ENCODE measurements at regions not wholly inside any gene's neighbourhood (a gene's known extent, or its start where the extent isn't known, plus 50 kb on each side); places are given as distances from the start of the nearest gene placed in this dataset.

DNA sequence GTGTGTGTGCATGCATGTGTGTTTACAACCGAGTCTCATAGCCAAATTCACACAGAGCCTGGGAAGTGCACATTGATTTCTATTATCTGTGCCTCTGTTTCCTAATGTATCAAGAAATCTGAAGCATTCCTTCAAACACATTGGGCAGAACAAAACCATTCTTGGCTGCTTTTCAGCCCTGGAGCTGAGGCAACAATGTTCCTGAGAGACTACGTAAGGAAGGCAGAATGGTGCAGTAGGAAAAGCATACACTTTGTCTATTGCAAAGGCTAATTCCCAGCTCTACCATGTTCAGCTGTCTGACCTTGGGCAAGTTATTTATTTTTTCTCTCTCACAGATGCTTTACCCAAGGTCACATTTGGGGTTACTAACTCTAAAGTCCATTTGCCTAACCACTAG is 575.5 kb downstream of the SOX6 start:
- DNase-seq, result no peak

DNA sequence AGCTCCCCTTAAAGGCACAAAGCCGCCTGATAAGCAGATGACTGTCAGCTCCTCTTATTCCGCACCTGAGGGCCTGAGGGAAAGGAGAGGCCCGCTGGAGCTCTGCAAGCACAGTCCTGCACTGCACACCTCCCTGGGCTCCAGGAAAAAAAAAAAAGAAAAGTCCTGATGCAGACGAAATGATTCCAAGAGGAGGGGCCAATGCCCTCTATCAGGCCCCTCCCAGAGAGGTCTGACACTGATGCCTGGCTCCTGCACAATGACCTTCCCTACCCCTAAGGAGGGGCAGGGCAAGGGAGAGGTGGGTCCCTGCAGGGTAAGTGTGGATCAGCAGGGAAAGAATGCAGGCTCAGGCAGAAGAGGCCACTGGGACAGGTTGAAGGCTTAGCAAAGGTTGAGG is 572.7 kb downstream of the SOX6 start:
- DNase-seq, result no peak

DNA sequence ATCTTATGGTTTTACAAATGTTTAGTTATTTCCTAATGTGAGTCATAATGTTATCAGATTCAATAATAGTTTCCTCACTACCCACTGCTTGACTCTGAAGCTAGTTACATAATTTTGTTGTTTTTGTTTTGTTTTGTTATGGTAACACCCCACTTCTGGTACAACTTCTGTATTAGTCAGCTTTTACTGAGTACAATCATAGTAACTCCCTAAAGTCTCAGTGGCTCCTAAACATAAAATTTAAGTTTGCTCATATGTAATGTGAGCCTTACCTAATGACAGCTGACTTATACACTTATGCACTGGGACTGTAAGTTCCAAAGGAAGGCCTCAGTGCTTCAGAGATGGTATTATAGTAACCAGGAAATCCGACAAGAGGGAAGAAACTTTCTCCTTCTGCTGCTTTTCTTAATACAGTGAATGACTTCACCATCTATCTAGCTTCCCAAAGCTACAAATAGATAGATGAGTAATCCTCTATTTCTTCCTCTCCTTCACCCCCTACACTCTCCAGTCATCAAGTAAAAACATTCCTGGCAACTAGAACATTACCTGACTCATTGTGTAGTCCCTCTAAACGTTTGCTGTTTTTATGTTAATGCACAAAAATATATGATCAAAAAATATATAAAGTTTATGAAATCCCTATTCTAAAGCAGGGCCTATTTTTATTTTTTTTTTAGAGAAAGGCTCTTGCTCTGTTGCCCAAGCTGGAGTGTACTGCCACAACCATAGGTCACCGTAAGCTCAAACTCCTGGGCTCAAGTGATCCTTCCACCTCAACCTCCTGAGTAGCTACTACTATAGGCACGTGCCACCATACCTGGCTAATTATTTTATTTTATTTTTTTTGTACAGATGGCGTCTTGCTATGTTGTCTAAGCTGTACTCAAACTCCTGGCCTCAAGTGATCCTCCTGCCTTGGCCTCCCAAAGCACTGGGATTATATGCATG is 563.0 kb downstream of the SOX6 start:
- no peak for DNase-seq

GRCh38 chr11:15794361-15795150 is 561.8 kb downstream of the SOX6 start:
- DNase-seq, result no peak

DNA sequence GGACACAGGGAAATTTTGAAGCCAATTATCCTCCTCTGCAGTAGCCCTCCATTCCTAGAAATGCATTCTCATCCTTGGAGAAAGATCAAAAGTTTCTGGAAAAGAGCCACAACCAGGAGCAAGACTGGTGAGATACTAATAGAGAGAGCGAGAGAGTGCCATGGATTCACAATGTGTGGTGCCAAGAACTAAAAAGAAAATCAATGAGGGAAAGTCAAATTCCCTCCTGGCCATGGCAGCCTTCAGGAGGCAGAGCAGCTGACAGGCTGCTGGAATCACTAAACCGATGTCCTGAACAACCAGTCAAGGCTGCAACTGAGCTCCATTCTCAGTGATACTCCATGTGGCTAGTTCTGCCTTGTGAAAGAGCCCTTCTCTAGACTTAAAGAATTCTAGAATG is 561.0 kb downstream of the SOX6 start:
- DNase-seq, result no peak

GRCh38 chr11:15800111-15800800 is 556.1 kb downstream of the SOX6 start:
- no peak for DNase-seq

- DNase-seq, result no peak
Observed at GRCh38 chr11:15801126-15801525, 555.2 kb downstream of the SOX6 start.

GRCh38 chr11:15801616-15802015 is 554.7 kb downstream of the SOX6 start:
- DNase-seq, result no peak

DNA sequence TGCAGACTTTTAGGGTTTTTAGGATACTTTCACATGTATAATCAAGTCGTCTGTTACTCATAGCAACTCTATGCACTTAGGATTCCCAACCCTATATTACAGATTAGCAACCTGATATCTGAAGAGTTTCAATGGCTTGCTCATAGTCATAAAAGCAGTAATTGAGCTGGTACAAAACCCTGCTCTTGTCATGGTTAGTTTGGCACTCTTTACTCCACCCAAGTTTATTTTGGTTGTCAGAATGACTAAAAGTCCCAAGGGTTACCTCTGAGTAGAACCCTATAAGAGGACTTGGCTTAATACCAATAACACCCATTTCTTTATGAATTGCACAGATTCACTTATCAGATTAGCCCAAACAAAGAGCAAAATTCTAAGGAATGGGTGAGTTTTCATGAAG is 550.6 kb downstream of the SOX6 start:
- DNase-seq, result no peak

DNA sequence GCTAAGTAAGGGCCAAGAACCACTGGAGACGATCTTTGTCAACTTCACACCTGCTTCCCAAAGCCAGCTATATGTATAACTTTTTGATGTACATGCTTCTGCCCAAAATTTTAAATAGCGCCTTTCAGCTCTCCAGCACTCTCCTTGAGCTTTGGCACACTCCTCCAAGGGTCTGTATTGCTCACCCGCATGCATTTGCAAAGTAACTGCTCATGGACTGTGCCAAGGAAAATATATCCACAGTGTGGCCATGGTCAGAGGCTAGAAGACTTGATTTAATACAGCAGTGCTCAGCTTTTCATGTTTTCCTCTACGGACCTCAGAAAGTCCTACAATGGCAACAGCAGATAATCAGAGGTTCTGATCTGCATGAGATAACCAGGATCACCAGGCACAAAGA is 550.1 kb downstream of the SOX6 start:
- no peak for DNase-seq

GRCh38 chr11:15807827-15808226 is 548.5 kb downstream of the SOX6 start:
- DNase-seq, result no peak

DNA sequence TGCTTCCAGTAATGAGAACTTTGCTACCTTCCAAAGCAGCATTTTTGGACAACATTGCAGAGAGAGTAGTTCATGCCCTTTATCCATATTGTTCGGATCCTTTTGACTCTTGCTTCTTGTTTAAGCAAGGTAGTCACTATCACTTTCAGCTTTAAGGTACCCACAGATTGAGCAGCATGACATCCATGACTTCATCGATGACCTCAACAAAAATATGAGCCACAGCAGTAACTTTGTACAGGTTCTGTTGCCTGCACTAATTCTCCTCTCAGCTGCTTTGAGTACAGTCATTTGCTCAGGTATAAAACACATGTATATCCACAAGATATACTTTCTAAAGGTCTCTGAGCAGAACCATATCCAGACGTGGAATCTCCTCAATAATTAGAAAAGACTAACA is 546.3 kb downstream of the SOX6 start:
- no peak for DNase-seq

- DNase-seq, result no peak
Observed at GRCh38 chr11:15810525-15810924, 545.8 kb downstream of the SOX6 start.

DNA sequence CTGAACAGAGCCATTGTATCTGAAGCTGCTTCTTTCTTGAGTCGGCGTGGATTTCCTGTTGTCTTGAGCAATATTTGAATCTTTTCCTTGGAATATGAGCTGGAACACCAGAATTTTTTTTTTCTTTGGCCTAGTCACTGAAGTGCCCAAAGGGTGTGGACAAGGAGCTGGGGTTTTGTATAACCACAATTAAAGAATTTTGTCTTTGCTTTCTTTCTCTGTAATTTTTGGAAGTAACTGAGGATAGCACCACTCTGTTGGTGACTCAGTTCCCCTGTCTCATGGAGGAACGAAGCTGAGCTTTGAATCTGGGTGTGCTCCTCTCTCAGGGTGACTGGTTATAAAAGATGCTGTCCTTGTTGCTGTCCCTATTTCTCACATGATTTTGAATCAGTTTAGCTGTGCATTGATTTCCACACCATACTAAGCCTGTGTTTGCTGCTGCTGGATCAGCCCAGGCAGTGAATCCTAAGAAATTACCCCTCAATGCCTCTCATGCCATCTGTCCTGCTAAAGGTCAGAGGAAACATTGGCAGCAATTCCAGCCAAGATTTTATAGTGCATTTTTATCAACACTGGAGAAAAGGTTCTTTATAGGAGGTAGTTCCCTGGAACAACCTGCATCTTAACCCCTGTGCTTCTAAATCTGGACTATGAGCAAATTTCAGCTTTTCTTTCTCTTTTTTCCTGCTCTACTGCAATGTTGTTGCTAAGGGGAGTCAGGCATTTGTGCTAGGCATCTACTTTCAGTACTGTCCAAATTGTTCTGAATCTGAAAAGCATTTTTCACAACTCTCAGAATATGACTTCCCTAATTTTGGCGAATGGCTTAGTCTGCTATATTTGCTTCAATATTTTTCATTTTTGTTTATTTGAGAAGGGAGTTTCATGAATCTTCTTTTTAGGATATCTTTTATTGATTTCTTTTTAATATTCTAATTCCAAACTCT is 540.8 kb downstream of the SOX6 start:
- no peak for DNase-seq

DNA sequence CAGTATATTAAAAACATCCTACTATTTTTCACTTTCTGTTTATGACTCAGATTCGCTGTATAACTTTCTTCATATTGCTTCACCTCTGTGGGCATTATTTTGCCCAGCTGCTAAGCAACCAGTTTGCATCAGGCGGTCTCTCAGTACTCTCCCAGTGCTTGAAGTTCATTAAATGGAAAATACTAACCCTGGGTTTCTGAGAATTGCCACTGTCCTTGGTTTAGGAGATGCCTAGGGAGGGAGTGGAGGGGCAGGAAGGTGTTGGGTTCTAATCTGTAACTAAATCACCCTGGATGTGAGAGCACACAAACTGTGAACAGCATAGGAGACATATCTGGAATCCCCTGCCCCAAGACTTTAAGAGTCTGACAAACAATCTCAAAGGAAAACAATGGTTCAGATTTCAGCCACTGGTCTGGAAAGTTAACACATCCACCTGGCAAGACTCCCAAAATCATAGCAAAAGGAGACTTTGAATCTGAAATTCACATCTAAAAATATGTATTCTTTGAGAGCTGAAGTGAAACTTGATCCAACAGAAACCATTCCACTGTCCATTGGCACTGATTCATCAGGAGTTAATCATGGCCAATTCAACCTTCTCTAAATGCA is 540.0 kb downstream of the SOX6 start:
- DNase-seq, result no peak

GRCh38 chr11:15817001-15817400 is 539.3 kb downstream of the SOX6 start:
- no peak for DNase-seq

DNA sequence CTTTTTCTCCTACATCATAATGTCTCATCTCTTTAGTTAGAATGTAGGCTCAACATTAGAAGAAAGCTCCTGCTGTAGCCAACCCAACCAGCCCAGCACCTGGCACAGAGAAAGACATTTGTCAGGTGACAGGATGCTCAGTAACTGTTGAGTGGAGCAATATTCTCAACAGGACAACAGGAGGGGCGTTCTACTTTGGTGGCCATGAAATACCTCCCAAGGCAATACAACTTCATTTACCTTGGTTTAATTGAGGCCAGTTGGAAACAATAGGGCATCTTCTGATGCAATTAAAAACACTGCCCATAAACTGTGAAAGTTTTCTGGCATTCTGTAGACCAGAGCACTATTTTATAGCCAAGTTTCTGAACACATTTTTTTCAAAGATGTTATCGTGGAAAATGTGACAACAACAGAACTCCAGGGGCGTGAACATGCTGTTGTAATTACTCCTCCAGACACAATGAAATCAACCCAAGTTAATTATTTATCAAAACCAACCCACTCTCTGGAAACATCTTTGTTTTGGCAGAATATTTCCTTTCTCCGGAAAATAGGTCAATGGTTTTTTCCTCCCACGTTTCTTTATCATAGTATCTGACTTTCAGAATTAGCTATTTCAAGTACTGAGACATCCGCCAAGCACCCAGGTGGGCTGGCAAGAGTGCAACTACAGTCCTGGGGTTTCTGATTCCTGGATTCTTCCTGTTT is 538.1 kb downstream of the SOX6 start:
- no peak for DNase-seq

DNA sequence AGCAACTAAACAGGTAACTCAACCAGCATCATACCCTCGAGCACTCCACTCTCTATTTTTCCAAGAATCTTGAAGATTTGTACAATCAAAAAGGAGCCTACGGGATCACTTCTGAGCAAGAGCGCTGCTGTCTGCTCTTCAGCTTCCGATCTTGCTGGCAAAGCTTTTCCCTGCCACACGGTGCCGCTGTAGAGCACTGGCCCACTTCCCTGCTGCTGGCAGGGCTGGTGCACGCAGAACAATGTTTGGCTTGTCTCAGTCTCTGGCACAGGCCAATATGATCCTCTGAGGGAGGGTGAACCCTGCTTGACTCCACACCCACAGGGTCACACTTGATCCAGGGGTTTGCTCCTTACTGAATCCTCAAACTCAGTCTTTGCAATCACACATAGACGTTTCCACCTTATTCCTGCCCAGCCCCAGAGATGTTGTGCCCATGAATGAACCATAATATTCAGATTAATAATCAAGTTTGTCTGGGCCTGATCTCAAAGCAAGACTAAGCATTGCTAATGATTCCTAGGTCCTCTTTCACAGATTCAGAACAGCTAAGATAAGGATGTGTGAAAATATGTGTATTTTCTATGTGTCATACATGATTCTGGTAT is 536.6 kb downstream of the SOX6 start:
- peak; percentile 63 for DNase-seq

DNA sequence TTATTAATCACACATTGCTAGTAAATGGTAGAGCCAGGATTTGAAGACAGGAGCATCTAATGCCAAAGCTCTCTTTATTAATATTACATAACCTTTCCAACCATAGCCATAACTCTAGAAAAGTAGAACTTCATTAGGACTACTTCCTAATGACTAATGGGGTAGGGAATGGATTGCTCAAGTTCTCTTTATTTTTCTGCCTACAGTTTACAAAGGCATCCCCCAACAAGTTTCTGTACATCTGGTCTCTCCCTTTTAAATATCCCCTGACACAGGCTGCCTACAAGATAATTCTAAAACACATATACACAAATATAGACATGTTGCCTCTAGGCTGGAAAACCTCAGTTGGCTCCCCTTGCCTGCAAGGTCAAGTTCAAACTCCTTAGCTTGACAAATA is 534.9 kb downstream of the SOX6 start:
- no peak for DNase-seq

- no peak for DNase-seq
Observed at GRCh38 chr11:15824060-15824459, 532.3 kb downstream of the SOX6 start.

Measured in activated effector memory CD4-positive, alpha-beta T cell treated with anti-CD3 and anti-CD28 coated beads, Interleukin-2, amount 50 U/mL, for 16 hours (primary cell).